ENCODE measurements at regions not wholly inside any gene's neighbourhood (a gene's known extent, or its start where the extent isn't known, plus 50 kb on each side); places are given as distances from the start of the nearest gene placed in this dataset.

DNA sequence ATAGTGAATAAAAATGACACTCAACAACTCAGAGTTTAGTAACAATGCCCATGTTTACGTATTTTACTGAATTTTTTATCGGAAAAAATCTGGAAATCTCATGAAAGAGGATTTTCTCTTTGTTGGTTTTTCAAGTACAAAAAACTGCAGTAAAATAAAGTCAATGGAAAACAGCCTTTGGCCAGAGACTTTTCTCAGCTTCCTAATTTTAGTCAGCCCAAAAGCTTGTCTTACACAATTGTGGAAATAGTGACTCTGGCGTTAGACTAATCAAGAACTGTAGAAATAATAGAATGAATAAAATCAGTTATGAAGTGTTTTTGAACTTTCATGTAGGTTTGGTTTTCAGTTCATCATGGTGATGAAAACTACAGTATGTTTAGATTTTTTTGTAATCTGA is 234.7 kb downstream of the DKK2 start:
- no peak overlapping the region for H2AFZ ChIP-seq (ENCODE audit: low read depth, low read length)
- Mint-ChIP-seq H3K36me3 (ENCODE audit: low read depth, unreplicated experiment) (no peaks in the 10 kb centered on the region), H3K9me3 (ENCODE audit: unreplicated experiment) (no peaks in the 10 kb centered on the region), H3K4me1 (ENCODE audit: low read depth, unreplicated experiment) (no peaks in the 10 kb centered on the region), H3K27me3 (ENCODE audit: low read depth, unreplicated experiment) (no peaks in the 10 kb centered on the region), H3K27ac (ENCODE audit: unreplicated experiment) (no peak overlapping the region), H3K4me3 (ENCODE audit: unreplicated experiment) (no peak overlapping the region)
- no peak overlapping the region for H3K9ac ChIP-seq (ENCODE audit: low read length)
- no peak for FAIRE-seq
- H3K9me3 ChIP-seq (ENCODE audit: insufficient read depth, low read depth, low read length): no peaks in the 10 kb centered on the region
- no peaks in the 10 kb centered on the region for H3K79me2 ChIP-seq (ENCODE audit: insufficient read depth, low read length)
- no peaks in the 10 kb centered on the region for H4K20me1 ChIP-seq (ENCODE audit: insufficient read depth, low read length)
- no peak for DNase-seq (ENCODE audit: low read depth)
- H3K27me3 ChIP-seq (ENCODE audit: insufficient read depth, low read length): no peaks in the 10 kb centered on the region
- H3K4me2 ChIP-seq (ENCODE audit: low read length): no peak overlapping the region
- H3K4me1 ChIP-seq (ENCODE audit: insufficient read depth, low read length): no peaks in the 10 kb centered on the region
- TF ChIP-seq CTCF (IDR thresholded peaks at IDR 0.05; ENCODE audit: insufficient read depth, low read depth, low read length) (no peak), EZH2 (IDR thresholded peaks at IDR 0.05; ENCODE audit: insufficient read depth, low read length) (no peak)
- no peak overlapping the region for H3K27ac ChIP-seq (ENCODE audit: low read depth, low read length)
- no peak overlapping the region for H3K4me3 ChIP-seq (ENCODE audit: insufficient read depth, low read depth, low read length)
- H3K36me3 ChIP-seq (ENCODE audit: insufficient read depth, low read length): no peaks in the 10 kb centered on the region

- H3K27ac ChIP-seq (ENCODE audit: low read depth, low read length): no peak overlapping the region
- H3K9me3 ChIP-seq (ENCODE audit: insufficient read depth, low read depth, low read length): no peaks in the 10 kb centered on the region
- H3K4me3 ChIP-seq (ENCODE audit: insufficient read depth, low read depth, low read length): no peak overlapping the region
- Mint-ChIP-seq H3K27me3 (ENCODE audit: low read depth, unreplicated experiment) (no peaks in the 10 kb centered on the region), H3K27ac (ENCODE audit: unreplicated experiment) (no peak overlapping the region), H3K4me1 (ENCODE audit: low read depth, unreplicated experiment) (peaks cover 7% of the 10 kb centered on the region), H3K9me3 (ENCODE audit: unreplicated experiment) (no peaks in the 10 kb centered on the region), H3K36me3 (ENCODE audit: low read depth, unreplicated experiment) (no peaks in the 10 kb centered on the region), H3K4me3 (ENCODE audit: unreplicated experiment) (no peak overlapping the region)
- no peaks in the 10 kb centered on the region for H4K20me1 ChIP-seq (ENCODE audit: insufficient read depth, low read length)
- FAIRE-seq (no peak), DNase-seq (ENCODE audit: low read depth) (no peak)
- H3K4me1 ChIP-seq (ENCODE audit: insufficient read depth, low read length): no peaks in the 10 kb centered on the region
- TF ChIP-seq CTCF (IDR thresholded peaks at IDR 0.05; ENCODE audit: insufficient read depth, low read depth, low read length) (no peak), EZH2 (IDR thresholded peaks at IDR 0.05; ENCODE audit: insufficient read depth, low read length) (no peak)
- no peak overlapping the region for H2AFZ ChIP-seq (ENCODE audit: low read depth, low read length)
- H3K36me3 ChIP-seq (ENCODE audit: insufficient read depth, low read length): no peaks in the 10 kb centered on the region
- H3K79me2 ChIP-seq (ENCODE audit: insufficient read depth, low read length): no peaks in the 10 kb centered on the region
- no peak overlapping the region for H3K4me2 ChIP-seq (ENCODE audit: low read length)
- H3K27me3 ChIP-seq (ENCODE audit: insufficient read depth, low read length): no peaks in the 10 kb centered on the region
- no peak overlapping the region for H3K9ac ChIP-seq (ENCODE audit: low read length)
These were observed 239.2 kb downstream of the DKK2 start for GRCh38 chr4:106796876-106797275.

GRCh38 chr4:106795326-106795725 is 240.8 kb downstream of the DKK2 start:
- Mint-ChIP-seq H3K36me3 (ENCODE audit: low read depth, unreplicated experiment) (no peaks in the 10 kb centered on the region), H3K4me3 (ENCODE audit: unreplicated experiment) (no peak overlapping the region), H3K4me1 (ENCODE audit: low read depth, unreplicated experiment) (peaks cover 7% of the 10 kb centered on the region), H3K27me3 (ENCODE audit: low read depth, unreplicated experiment) (no peaks in the 10 kb centered on the region), H3K9me3 (ENCODE audit: unreplicated experiment) (no peaks in the 10 kb centered on the region), H3K27ac (ENCODE audit: unreplicated experiment) (no peak overlapping the region)
- no peak overlapping the region for H2AFZ ChIP-seq (ENCODE audit: low read depth, low read length)
- DNase-seq (ENCODE audit: low read depth): no peak
- H3K4me1 ChIP-seq (ENCODE audit: insufficient read depth, low read length): no peaks in the 10 kb centered on the region
- H3K9me3 ChIP-seq (ENCODE audit: insufficient read depth, low read depth, low read length): no peaks in the 10 kb centered on the region
- no peak for TF ChIP-seq CTCF (IDR thresholded peaks at IDR 0.05; ENCODE audit: insufficient read depth, low read depth, low read length)
- no peak for TF ChIP-seq EZH2 (IDR thresholded peaks at IDR 0.05; ENCODE audit: insufficient read depth, low read length)
- no peaks in the 10 kb centered on the region for H4K20me1 ChIP-seq (ENCODE audit: insufficient read depth, low read length)
- no peak overlapping the region for H3K27ac ChIP-seq (ENCODE audit: low read depth, low read length)
- no peak overlapping the region for H3K4me3 ChIP-seq (ENCODE audit: insufficient read depth, low read depth, low read length)
- H3K27me3 ChIP-seq (ENCODE audit: insufficient read depth, low read length): no peaks in the 10 kb centered on the region
- H3K4me2 ChIP-seq (ENCODE audit: low read length): no peak overlapping the region
- H3K36me3 ChIP-seq (ENCODE audit: insufficient read depth, low read length): no peaks in the 10 kb centered on the region
- no peak for FAIRE-seq
- H3K9ac ChIP-seq (ENCODE audit: low read length): no peak overlapping the region
- no peaks in the 10 kb centered on the region for H3K79me2 ChIP-seq (ENCODE audit: insufficient read depth, low read length)

All from astrocyte (in vitro differentiated cells and primary cell).